ENCODE measurements at regions not wholly inside any gene's neighbourhood (a gene's known extent, or its start where the extent isn't known, plus 50 kb on each side); places are given as distances from the start of the nearest gene placed in this dataset.
"Not testable (repeated sequence)": the region's sequence is repeated elsewhere in the genome, so short reads cannot be mapped to it uniquely, and the experiment has no call there.

GRCh38 chr5:87576867-87577266, 164.1 kb upstream of the CCNH start:
- DNase-seq (ENCODE audit: insufficient read length, low spot score) (no peak), FAIRE-seq (no peak)
- TF ChIP-seq, protein P1, sequence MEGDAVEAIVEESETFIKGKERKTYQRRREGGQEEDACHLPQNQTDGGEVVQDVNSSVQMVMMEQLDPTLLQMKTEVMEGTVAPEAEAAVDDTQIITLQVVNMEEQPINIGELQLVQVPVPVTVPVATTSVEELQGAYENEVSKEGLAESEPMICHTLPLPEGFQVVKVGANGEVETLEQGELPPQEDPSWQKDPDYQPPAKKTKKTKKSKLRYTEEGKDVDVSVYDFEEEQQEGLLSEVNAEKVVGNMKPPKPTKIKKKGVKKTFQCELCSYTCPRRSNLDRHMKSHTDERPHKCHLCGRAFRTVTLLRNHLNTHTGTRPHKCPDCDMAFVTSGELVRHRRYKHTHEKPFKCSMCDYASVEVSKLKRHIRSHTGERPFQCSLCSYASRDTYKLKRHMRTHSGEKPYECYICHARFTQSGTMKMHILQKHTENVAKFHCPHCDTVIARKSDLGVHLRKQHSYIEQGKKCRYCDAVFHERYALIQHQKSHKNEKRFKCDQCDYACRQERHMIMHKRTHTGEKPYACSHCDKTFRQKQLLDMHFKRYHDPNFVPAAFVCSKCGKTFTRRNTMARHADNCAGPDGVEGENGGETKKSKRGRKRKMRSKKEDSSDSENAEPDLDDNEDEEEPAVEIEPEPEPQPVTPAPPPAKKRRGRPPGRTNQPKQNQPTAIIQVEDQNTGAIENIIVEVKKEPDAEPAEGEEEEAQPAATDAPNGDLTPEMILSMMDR (IDR thresholded peaks at IDR 0.05; ENCODE audit: insufficient read depth, missing control alignments): no peak

DNA sequence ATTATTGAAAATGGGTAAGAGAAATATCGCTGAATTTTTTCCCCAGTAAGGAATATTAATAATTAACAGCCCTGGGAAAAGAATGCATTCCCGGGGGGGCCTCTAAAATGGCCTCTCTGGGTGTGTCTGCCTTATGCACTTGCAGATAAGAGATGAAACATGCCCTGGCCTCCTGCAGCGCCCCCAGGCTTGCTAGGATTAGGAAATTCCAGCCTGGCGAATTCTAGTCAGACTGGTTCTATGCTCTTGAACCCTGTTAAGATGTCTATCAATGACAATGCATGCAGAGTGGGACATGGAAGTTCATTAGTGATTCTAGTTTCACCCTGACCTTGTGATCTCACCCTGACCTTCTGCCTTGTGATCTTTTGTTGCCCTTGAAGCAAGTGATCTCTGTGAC, 163.6 kb upstream of the CCNH start:
- not testable (repeated sequence) for FAIRE-seq; DNase-seq (ENCODE audit: insufficient read length, low spot score)

GRCh38 chr5:87574106-87574505, 161.4 kb upstream of the CCNH start:
- TF ChIP-seq, protein P1 (IDR thresholded peaks at IDR 0.05; ENCODE audit: insufficient read depth, missing control alignments): no peak
- DNase-seq (ENCODE audit: insufficient read length, low spot score): no peak
- no peak for FAIRE-seq

DNA sequence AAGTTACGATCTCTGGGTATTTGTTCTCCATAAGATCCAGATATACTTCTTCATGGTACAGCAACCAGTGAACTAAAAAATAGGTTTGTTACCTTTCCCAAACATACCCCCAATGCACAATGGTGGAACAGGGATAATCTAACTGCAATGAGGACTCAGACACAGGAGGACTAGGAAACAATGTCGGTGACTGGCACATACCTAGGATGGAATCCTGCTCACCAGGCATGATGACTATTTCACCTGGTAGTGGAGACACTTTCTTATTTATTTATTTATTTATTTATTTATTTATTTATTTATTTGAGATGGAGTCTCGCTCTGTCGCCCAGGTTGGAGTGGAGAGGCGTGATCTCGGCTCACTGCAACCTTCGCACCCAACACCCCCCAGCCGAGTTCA, 159.9 kb upstream of the CCNH start:
- no peak for FAIRE-seq

DNA sequence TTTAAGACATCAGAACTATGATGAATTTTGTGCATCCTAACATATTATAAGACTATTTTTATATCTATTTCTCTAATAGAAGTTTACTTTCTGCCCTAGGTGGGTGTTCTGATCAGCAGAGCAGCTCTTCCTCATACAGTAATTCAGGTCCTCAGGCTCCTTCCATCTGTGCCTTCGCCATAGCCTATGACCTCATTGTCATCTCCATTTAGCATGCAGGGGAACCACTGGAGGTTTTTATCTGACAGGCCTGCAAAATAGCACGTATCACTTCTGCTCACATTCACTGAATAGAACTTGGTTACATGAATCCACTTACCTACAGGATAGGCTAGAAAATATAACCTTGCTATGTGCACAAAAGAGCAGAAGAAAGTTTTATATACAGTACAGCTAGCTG, 159.4 kb upstream of the CCNH start:
- DNase-seq (ENCODE audit: insufficient read length, low spot score) (no peak), FAIRE-seq (no peak)
- TF ChIP-seq, protein P1 (IDR thresholded peaks at IDR 0.05; ENCODE audit: insufficient read depth, missing control alignments): no peak

More for the DNA sequence above, 159.9 kb upstream of the CCNH start:
- TF ChIP-seq, protein P1 (IDR thresholded peaks at IDR 0.05; ENCODE audit: insufficient read depth, missing control alignments): no peak
- no peak for DNase-seq (ENCODE audit: insufficient read length, low spot score)

- DNase-seq (ENCODE audit: insufficient read length, low spot score) (no peak), FAIRE-seq (no peak)
- TF ChIP-seq, protein P1 (IDR thresholded peaks at IDR 0.05; ENCODE audit: insufficient read depth, missing control alignments): no peak
Observed at GRCh38 chr5:87570366-87570765, 157.6 kb upstream of the CCNH start.

DNA sequence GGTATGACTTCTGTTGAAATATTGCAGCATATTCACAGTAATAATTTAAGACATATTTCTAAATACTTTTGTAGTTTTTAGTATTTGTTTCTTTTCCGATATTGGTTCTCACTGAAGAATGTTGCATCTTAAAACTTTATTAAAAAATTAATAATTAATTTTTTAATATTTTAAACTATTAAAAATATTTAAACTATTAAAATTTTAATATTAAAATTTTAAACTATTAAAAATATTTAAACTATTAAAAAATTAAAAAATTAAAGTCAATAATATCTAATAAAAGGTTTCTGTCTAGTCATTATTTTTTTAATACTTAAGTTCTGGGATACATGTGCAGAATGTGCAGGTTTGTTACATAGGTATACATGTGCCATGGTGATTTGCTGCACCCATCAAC, 149.3 kb upstream of the CCNH start:
- TF ChIP-seq, protein P1 (IDR thresholded peaks at IDR 0.05; ENCODE audit: insufficient read depth, missing control alignments): no peak
- DNase-seq (ENCODE audit: insufficient read length, low spot score): no peak
- no peak for FAIRE-seq

- DNase-seq (ENCODE audit: insufficient read length, low spot score): no peak
- FAIRE-seq: no peak
- TF ChIP-seq, protein P1 (IDR thresholded peaks at IDR 0.05; ENCODE audit: insufficient read depth, missing control alignments): no peak
Observed at GRCh38 chr5:87560528-87560927, 147.8 kb upstream of the CCNH start.

Data from D721Med (cell line).